Esophagus (tissue), 2 donors: ENCODE measurements at regions not wholly inside any gene's neighbourhood (a gene's known extent, or its start where the extent isn't known, plus 50 kb on each side); places are given as distances from the start of the nearest gene placed in this dataset.

Experiments
- H3K27ac ChIP-seq, 2 donors: one replicate each; pipeline ENCODE4 v1.5.1; 2013; ENCODE audit warnings: low read depth in 2 of 2, mild to moderate bottlenecking in 2 of 2, inconsistent platforms in 1 of 2, low read length in 1 of 2, moderate library complexity in 1 of 2
- H3K27me3 ChIP-seq, 2 donors: one replicate each; pipeline ENCODE4 v1.6.1; 2013; ENCODE audit warnings: low read length in 2 of 2, control low read depth in 1 of 2, mild to moderate bottlenecking in 1 of 2; ENCODE audit not compliant: insufficient read depth in 2 of 2, control insufficient read depth in 1 of 2
- H3K36me3 ChIP-seq, 2 donors: one replicate each; pipeline ENCODE4 v1.6.1; 2013; ENCODE audit warnings: low read length in 1 of 2; ENCODE audit not compliant: control insufficient read depth in 2 of 2, insufficient read depth in 2 of 2
- H3K4me1 ChIP-seq, 2 donors: one replicate each; pipeline ENCODE4 v1.6.1; 2013; ENCODE audit warnings: low read length in 1 of 2; ENCODE audit not compliant: control insufficient read depth in 2 of 2, insufficient read depth in 2 of 2
- H3K4me3 ChIP-seq, 2 donors: one replicate each; pipeline ENCODE4 v1.5.1; 2013; ENCODE audit warnings: low read length in 2 of 2, mild to moderate bottlenecking in 2 of 2, low read depth in 1 of 2, moderate library complexity in 1 of 2
- H3K9me3 ChIP-seq, 2 donors: one replicate each; pipeline ENCODE4 v1.6.1; 2013; ENCODE audit warnings: mild to moderate bottlenecking in 2 of 2, low read depth in 1 of 2, low read length in 1 of 2, moderate library complexity in 1 of 2; ENCODE audit not compliant: control insufficient read depth in 2 of 2, insufficient read depth in 1 of 2
- WGBS, 2 donors: extraction: QIAGEN DNeasy Blood & Tissue Kit; methylation state at CpG; one replicate each; pipeline ENCODE4 v1.1.7; 2013; 5-methylcytosine and 5-hydroxymethylcytosine counted together
- donor health status: healthy with polysubstance abuse.
- donor health status: Bipolar disorder and iron deficiency.

DNA sequence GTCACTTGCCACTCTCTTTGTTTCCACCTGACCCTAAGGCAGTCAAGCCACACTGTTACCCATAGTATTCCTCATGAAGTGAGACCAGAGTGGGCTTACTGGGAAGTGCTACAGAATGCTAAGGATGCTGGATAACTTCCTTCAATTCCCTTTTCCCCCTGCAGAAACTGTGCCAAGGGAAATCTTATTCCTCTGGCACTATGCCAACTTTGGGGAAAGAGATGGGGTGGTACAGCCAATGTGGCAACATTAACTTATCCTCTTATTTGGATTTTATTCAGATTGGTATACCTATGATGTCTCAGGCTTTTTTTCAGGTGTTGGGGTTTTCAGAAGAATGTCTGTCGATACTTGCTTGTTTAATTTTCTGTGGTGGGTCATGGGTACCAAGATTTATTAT is 599.4 kb upstream of the PBX1 start:
- WGBS, 2 donors = 90 to 95% methylated on average over 1 of the region's 1 CpG

DNA sequence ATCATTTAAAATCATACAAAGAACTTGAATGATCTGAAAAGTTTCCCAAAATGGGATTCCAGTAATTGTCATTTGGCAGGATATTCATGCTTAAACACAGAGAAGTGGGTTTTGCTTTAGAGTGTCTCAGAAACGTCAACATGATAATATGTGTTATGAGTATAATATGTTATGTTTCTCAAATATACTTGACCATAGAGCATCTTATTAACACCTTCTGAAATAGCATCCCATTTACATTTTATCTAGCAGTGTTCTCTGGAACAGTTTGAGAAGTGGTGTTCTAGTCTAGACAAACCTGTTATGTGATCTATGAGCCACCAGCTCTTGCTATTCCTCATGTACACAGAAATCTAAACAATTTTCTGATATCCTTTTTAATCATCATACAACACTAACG is 588.8 kb upstream of the PBX1 start:
- no peaks in the 10 kb centered on the region for H3K27me3 ChIP-seq
- H3K4me1 ChIP-seq = no peaks in the 10 kb centered on the region
- H3K4me3 ChIP-seq = no peak overlapping the region
- H3K27ac ChIP-seq = no peak overlapping the region
- no peaks in the 10 kb centered on the region for H3K9me3 ChIP-seq
- no peaks in the 10 kb centered on the region for H3K36me3 ChIP-seq
- 58 to 65% methylated on average over 2 of the region's 2 CpGs for WGBS, 2 donors

More for the DNA sequence above, 599.4 kb upstream of the PBX1 start:
- H3K4me3 ChIP-seq = no peak overlapping the region
- peaks cover 0 to 2% of the 10 kb centered on the region in 2 donors for H3K9me3 ChIP-seq
- H3K4me1 ChIP-seq = no peaks in the 10 kb centered on the region
- no peak overlapping the region for H3K27ac ChIP-seq
- H3K36me3 ChIP-seq = no peaks in the 10 kb centered on the region
- H3K27me3 ChIP-seq = no peaks in the 10 kb centered on the region

DNA sequence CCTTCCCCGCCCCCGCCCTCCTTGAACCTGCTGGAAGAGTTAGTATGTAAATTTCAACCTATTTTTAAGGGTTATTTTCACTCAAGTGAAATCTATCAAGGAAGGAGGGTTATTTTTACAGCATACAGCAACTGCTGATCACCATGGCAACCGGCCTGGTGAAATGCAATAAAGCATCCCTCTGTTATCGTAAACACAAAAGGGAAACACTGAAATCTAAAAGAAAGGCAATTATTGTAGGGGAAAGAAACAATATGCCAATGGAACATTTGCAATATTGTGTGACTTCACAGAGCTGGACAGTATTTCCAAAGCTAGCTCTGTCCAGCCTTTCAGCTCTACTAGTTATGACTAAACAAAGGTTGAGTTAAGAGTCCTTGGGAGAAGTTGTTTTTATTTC is 588.3 kb upstream of the PBX1 start:
- WGBS, 2 donors = 73 to 74% methylated on average over 4 of the region's 4 CpGs
- Histone ChIP-seq H3K4me1 (no peaks in the 10 kb centered on the region), H3K4me3 (no peak overlapping the region), H3K27ac (no peak overlapping the region), H3K27me3 (no peaks in the 10 kb centered on the region), H3K9me3 (no peaks in the 10 kb centered on the region), H3K36me3 (no peaks in the 10 kb centered on the region)

DNA sequence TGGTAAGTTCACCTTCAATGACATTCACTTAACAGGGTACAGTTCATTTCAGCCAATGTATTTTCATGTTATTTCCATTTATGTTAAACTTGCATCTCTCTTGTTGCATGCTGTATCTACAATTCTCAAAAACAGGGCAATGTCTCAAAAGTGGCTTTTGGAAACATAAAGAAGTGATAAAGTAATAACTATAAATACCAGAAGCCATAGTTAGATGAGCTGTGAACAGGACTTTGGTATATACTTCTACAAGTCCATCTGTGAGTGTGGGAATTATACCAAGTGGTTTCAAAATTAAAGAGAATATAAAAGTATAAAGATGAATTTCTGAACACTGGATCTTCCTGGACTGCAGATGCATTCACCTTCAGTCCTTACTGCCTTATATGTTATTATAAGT is 585.4 kb upstream of the PBX1 start:
- H3K27ac ChIP-seq = no peak overlapping the region
- no peaks in the 10 kb centered on the region for H3K9me3 ChIP-seq
- no peaks in the 10 kb centered on the region for H3K27me3 ChIP-seq
- no peaks in the 10 kb centered on the region for H3K4me1 ChIP-seq
- no peaks in the 10 kb centered on the region for H3K36me3 ChIP-seq
- no peak overlapping the region for H3K4me3 ChIP-seq

DNA sequence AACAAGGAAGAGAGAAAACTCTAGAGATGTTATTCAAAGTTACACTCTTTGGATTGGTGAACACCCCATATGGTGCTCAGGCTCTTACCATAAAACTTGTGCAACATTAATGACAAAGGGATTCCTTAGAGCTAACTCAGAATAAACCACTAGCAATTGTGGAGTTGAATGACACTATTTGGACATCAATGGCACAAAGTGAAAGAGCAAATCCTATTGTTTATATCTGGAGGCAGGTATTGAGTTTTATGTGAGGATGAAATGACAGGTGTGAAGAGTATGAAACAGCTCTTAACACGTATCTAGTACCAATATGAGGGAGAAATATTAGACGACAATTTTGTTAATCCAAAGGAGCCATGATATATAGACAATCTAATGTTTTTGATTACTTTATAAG is 584.9 kb upstream of the PBX1 start:
- H3K27me3 ChIP-seq = no peaks in the 10 kb centered on the region
- H3K4me3 ChIP-seq = no peak overlapping the region
- H3K9me3 ChIP-seq = no peaks in the 10 kb centered on the region
- no peaks in the 10 kb centered on the region for H3K4me1 ChIP-seq
- H3K36me3 ChIP-seq = no peaks in the 10 kb centered on the region
- WGBS, 2 donors = 78% methylated on average over 2 of the region's 2 CpGs
- H3K27ac ChIP-seq = no peak overlapping the region

DNA sequence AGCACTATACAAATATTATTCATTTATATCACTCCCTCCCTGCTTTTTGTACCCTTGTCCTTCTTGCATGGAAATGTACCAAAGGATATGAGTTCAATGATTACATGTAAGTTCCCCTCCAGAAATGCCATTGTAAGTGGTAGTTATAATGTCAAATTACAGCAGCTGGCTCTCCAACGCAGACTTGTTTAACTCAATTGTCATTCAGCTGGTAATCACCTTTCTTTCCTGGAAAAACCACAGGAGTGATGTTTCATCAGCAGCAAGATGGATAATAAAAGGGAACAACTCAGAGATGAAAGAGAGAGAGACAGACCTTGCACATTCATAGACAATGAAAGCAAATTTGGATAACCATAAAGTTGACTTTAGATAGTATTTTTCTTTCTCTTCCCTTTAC is 578.6 kb upstream of the PBX1 start:
- H3K36me3 ChIP-seq = no peaks in the 10 kb centered on the region
- 47 to 55% methylated on average over 1 of the region's 1 CpG for WGBS, 2 donors
- no peaks in the 10 kb centered on the region for H3K4me1 ChIP-seq
- H3K27me3 ChIP-seq = no peaks in the 10 kb centered on the region
- H3K9me3 ChIP-seq = no peaks in the 10 kb centered on the region
- H3K4me3 ChIP-seq = no peak overlapping the region
- H3K27ac ChIP-seq = no peak overlapping the region

DNA sequence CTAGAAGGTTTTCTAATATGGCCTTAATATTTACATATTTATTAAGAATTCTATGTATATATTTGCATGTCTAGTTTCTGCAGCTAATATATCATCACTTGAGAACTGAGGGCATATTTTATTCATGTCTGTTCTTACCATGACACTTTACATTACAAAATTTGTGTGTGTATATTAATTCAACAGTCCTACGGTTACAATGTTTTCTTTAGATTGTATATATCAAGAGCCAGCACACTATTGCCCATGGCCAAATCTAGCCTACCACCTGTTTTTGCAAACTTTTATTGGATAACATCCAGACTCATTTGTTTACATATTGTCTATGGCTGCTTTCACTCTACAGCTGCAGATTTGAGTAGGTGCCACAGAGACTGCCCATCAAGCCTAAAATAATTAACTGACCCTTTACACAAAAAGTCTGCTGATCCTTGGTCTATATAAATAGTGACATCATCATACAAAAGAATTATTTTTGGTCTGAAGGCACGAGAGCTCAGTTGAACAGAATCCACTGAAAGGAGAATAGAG is 577.4 kb upstream of the PBX1 start:
- no peak overlapping the region for H3K27ac ChIP-seq
- WGBS, 2 donors = 37 to 45% methylated on average over 2 of the region's 2 CpGs
- H3K36me3 ChIP-seq = no peaks in the 10 kb centered on the region
- H3K4me1 ChIP-seq = no peaks in the 10 kb centered on the region
- H3K9me3 ChIP-seq = no peaks in the 10 kb centered on the region
- no peak overlapping the region for H3K4me3 ChIP-seq
- no peaks in the 10 kb centered on the region for H3K27me3 ChIP-seq

DNA sequence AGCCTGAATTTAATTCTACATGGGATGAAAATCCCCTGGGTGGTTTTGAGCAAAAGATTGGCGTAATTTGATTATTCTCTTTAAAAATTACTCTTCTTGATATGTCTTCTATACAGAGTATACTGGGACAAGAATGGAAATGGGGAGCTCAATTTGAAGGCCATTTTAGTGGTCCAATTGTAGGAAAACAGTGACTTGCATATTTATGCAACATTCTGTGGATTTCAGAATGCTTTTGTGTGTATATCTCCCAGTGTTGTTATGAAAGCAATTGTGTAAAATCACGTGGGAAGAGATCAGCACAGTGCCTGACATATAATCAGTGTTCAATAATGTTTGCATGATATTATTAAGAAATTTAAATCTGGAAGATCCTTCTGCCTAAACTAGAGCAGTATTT is 575.9 kb upstream of the PBX1 start:
- Histone ChIP-seq H3K4me3 (no peak overlapping the region), H3K27ac (no peak overlapping the region), H3K27me3 (no peaks in the 10 kb centered on the region), H3K4me1 (no peaks in the 10 kb centered on the region), H3K9me3 (no peaks in the 10 kb centered on the region), H3K36me3 (no peaks in the 10 kb centered on the region)
- 76 to 83% methylated on average over 2 of the region's 2 CpGs for WGBS, 2 donors

DNA sequence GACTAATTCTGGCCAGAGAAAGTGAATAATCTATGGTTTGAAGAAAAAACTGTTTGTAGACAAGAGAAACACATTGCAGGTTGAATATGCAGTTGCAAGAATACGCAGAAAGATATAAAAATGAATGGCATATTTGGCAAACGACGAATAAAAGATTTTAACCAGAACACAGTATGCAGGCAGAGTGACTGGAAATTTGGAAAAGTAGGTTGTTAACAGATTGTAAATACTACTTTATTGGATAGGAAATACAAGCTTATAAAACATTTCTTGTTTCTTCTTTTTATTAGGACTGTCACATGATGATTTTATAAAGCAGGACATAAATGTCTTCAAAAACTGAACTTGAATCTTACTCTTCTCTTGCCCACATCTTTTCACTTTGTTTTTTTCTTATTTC is 573.3 kb upstream of the PBX1 start:
- Histone ChIP-seq H3K4me3 (no peak overlapping the region), H3K4me1 (no peaks in the 10 kb centered on the region), H3K9me3 (peaks cover 0 to 2% of the 10 kb centered on the region in 2 donors), H3K27ac (no peak overlapping the region), H3K36me3 (no peaks in the 10 kb centered on the region), H3K27me3 (no peaks in the 10 kb centered on the region)
- 91 to 95% methylated on average over 3 of the region's 3 CpGs for WGBS, 2 donors

DNA sequence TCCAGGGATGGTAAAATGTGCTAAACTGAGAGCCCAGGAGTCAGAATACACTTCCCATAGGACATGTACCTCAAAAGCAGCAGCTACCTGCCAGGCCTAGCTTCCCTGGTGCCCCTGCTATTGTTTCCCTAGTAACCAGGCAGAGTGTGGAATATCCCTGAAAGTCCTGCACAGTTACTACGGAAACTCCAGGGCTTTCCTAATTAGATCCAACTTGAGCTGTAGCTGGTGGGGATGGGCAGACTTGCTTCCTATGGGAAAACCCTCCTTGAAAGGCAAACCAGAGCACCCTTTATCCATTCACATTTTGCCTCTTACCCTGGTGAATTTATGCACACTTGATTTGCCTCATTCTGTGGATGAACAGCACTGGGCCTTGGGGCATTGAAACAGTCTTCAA is 559.9 kb upstream of the PBX1 start:
- no peaks in the 10 kb centered on the region for H3K27me3 ChIP-seq
- H3K36me3 ChIP-seq = no peaks in the 10 kb centered on the region
- WGBS, 2 donors = 89 to 92% methylated on average over 1 of the region's 1 CpG
- H3K4me3 ChIP-seq = no peak overlapping the region
- H3K9me3 ChIP-seq = peaks cover 0 to 3% of the 10 kb centered on the region in 2 donors
- no peaks in the 10 kb centered on the region for H3K4me1 ChIP-seq
- H3K27ac ChIP-seq = no peak overlapping the region
